ENCODE measurements at regions not wholly inside any gene's neighbourhood (a gene's known extent, or its start where the extent isn't known, plus 50 kb on each side); places are given as distances from the start of the nearest gene placed in this dataset.
A peak's percentile ranks its signal among the peaks of the same experiment; 100 is the strongest.

DNA sequence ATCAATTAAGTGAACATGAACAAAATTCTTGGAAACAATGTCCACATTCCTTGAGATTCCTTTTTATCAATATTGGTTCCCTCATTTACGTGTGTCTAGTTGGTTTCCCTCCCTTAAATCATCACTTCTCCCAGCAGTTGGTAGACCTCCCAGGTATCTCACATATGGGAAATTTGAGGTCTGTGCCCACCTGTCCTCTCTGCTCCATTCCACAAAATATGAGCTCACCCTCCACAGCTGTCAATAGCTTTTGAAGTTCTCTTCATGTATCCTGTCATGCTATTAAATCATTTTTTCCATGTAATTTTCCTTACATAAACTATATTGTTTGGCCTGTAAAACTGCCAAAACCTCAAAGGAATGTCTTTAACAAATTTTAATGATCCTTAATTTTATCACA, 992.2 kb upstream of the ACVR2A start:
- DNase-seq: no peak

DNA sequence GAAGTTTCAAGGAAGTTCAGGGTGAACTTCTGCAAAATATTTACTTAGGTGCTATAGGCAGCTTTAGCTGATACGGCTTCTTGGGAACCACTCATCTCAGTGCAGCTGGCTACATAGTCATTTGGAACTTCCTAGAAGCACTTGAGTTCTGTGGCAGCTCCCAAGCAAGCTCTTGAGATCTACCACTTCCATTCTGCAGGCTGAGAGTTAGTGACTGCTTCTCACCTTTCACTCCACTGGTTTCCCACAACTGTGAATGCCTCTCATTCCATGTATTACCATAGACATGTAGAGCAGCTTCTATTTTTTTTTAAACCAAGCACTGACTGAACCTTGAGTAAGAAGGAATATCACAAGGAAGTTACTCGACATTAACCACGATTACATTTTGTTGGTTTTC, 994.1 kb upstream of the ACVR2A start:
- DNase-seq: peak; percentile 19

DNA sequence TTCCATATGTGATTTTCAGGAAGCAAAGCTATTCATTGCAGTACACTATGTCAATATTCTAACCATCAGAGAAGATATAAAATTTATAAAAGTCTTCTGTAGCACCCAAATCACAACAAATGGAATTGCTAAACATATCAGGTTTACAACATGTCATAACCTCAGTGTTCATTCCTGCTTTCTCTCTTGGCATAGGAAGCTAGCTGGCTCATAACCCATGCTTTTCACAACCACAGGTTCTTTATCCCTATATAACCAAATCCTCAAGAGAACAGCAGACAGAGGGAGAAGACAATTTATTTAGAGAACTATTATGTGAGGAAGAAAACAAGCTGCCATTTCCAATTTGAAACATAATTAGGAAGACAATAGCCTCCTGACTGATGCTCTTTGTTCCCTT, 997.0 kb upstream of the ACVR2A start:
- no peak for DNase-seq

DNA sequence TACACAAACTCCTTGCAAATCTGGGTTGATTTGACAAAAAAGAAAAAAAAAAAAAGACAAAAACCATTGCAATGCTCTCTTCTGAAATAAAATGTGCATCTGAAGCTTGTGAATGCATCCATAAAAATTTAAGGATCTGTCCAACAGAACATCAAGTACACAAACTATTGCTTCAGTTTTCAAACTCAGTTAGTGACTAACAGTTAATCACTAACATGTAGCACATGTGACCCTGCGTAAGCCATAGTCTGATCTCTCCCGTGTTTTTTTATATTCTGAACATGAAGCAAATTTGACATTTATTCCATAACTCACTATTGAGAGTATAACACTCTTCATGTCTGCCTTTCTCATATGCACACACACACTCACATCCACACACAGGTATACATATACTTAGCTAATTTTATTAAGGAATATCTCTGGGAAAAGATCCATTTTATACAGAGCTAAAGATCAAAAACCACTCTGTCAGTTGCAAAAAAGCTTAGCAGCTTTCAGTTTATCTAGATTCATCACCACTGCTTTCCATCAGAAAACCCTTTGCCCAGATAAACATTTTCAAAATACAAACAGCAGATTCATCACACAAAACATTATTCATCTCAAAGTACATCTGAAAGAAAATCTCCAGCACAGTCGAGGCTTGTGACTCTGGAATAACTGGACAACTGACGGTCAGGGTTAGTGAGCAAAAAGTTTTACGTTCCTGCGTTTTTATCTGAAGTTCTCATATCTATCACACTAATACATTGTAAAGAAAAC, 1000.4 kb upstream of the ACVR2A start:
- DNase-seq: no peak

DNA sequence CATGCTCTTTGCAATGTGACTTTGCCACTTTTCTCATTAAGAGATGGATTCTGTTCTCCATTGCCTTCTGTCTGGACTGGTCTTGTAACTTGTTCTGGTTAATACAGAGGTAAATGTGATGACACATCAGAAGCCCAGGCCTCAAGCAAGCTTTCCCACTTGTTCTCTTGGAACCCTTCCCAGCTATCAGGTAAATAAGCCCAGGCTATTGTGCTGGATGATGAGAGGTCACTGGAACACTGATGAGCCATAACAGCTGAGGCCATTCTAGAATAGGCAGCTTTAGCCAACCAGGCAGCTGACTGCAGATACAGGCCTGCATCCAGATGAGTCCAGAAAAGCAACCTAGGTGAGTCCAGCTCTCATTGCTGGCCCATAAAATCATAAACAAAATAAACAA, 1007.0 kb upstream of the ACVR2A start:
- no peak for DNase-seq

DNA sequence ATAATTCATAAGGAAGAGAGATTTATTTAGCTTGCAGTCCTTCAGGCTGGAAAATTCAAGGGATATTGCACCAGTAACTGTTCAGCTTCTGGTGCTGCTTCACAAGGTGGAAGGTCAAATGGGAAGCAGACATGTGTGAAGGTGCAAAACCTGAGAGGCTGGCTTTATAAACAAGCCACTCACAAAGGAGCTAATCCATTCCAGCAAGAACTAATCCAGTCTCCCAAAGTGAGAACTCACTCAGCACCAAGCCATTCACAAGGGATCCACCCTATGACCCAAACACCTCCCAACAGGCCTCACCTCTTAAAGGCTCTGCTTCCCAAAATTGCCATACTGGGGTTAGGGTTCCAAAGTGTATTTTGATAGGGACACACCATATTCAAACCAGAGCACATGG, 1018.4 kb upstream of the ACVR2A start:
- DNase-seq: no peak

DNA sequence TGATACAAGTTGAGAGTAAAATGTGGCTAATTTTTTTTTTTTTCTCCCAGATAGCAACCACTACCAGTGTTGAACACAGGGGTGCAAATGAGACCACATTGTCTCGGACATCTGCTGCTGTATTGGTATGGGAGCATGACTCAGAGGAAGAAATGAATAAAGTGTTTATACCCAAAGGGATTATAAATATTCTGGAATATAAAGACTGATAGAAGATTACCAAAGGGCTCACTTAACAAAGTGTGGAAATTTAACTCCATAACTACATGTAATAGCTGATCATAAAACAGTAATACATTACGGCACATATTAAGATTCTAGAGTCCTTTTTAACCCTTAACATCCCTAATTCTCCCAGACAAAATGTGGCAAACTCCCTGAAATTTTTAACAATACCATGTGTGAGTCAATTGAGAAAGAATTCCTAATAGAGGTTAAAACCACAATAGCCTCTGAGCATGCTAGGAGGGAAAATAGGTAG, 1023.0 kb upstream of the ACVR2A start:
- peak; percentile 67 for DNase-seq

DNA sequence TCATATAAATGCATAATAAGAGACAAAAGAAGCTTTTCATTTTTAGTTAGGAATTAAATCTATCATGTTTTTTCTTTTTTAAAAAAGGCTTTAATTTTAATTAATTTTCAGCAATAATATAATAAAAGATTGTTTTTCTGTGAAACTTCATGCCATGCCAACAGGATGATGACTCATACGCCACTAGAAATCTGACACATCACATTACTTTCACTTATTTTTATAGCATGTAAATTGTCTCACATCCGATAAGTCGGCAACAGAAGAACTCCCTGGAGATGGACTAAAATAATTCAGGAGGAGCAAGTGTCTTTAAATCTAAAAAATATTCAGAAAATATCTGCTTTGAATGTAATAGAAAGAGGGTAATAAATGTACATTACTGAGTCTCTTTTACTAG, 1024.2 kb upstream of the ACVR2A start:
- DNase-seq: peak; percentile 16

DNA sequence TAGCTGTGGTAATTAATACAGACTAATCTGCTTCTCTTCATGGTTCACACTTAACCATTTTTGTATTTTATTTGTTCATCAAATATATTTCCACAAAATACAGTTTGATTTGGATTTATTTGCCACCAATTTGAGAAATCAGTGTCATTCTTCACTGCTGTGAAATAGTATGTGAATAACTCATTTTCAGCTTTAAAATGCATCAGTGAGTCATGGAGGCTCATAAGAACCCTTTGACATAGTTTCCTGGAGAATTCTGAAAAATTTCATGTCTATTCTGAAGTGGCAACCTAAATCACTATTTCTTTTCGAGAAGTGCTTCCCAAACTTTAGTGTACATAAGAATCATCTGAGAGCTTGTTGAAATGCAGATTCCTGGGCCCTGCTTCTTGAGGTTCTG, 1026.7 kb upstream of the ACVR2A start:
- peak; percentile 29 for DNase-seq

DNA sequence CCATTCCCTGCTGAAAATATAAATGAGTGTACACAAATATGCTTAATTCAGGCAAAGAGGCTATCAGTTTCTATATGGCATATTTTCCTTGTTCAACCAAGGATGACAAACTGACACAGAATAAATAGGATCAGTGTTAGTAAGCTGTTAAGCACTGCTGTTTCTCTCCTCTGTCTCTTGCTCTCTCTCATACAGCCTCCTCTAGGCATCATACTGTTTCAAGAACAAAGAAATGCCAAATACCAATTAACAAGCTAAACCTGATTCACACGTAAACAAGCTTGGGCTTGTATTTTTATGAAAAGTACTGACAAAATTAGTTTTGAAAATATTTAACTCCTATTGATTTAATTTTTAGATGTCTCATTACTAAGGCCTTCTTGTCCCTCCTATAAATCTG, 1027.2 kb upstream of the ACVR2A start:
- DNase-seq: no peak

DNA sequence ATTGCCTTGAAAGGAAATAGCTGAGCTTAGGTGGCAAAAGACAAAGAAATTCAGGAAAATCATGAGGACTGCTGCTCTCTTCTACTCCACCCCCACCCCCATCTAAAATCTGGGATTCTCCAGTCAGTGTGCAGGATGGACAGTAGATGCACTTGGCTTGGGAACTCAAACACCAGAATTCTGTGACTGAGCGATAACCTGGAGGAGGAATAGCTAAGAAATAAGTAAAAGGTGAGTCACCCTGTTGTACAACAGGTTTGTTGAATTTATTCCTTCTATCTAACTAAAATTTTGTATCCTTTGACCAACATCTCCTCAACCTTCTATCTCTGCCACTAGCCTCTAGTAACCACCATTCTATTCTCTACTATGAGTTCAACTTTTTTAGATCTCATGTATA, 1029.9 kb upstream of the ACVR2A start:
- DNase-seq: no peak

DNA sequence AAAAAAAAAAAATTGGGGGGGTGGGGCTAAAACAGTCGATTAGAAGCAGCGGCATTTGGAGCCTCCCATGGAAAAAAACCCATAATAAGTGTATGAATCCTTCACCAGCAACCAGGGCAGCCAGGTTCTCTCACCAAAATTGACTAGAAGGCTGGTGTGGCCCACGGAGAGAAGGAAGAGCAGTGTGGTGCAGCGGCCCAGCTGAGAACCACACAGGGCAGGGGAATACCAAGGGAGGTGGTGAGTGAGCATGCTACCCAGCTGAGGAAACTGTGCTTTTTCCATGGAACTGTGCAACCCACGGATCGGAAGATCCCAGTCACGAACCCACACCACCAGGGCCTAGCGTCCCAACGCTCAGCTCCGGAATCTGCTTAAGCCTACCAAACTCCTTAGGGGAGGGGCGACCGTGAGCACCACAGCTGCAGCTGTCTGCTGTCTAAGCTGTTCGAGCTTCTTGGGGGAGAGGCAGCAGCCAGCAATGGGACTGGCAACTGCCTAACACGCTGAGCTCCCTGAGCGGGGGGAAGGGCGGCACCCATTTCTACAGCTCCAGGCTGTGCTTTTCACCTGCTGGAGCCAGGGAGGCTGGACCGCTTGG, 1037.2 kb upstream of the ACVR2A start:
- no peak for DNase-seq

DNA sequence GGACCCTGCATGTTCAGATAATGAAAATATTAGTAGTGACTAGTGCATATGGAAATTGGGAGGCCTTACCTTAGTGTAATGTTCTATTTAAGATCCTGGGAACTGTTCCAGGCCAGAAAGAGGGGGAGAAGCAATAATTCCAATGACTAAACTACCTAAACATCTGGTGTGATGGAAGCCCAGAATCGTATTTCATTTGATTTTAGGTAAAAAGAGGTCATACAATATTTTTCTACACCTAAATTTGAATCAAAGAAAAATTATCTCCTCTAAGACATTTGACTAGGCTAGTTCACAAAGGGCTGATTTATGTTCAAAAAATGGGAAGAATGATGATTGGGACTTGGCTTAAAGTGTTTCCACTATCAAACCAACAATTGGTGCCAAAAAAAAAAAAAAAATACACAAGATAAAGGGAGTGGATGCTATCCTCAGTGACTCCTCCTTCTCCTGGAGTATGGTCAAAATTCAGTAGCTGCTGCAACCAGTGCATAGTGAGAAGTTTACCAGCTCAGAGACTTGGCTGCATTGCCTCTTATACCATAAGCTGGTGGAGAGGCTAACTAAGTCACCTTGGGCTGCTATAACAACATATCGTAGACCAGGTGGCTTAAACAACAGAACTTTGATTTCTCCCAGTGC, 1038.3 kb upstream of the ACVR2A start:
- peak; percentile 85 for DNase-seq

DNA sequence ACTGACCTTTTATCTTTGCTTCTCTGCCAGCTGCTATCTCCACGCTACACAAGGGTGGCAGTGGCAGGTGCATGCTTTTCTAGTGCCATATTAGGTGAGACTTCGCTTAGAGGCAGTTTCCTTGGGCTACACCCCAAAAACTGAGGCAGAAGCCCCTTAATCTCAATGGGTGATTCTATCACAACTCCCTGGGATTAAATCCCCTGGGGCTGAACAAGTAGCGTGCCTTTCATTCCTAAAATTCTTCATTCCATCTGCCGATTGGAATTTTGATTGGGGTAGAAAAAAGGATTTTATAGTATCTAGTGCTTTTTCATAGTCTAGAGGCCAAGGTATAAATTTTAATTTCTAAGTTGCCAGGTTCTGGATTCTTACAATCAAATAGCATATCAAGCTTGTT, 1040.5 kb upstream of the ACVR2A start:
- DNase-seq: no peak

DNA sequence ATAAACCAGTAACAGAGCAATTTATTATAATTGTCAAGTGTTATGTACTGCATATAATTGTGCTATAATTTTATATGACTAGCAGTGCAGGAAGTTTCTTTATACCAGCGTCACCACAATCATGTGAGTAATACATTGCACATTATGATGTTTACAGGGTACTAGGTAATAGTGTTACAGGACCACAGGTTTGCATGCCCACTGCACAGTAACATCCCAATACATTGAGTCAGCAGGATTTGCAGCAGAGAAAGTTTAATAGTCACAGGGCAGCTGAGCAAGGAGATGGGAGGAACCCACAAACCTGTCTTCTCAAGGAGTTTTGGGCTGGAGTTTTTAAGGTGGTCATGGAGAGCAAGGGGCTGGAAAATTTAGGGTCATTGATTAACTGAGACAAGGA, 1042.9 kb upstream of the ACVR2A start:
- no peak for DNase-seq

DNA sequence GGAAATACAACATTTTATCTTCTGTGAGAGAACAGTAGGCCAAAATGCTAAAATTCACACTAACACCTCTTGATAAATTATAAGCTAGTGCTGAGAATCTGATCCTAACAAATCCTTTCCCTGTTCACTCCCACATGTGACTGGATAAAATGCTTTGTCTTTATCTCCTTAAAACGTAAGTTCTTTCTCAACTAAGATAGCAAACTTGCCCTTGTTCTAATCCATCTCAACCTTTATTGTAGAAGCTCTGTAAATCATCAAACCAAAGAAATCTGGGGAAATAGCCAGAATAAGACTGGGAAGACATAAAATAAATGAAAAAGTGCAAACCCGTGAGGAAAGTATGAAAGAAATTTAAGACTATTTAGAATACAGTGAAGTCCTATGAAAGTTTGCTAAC, 1058.4 kb upstream of the ACVR2A start:
- no peak for DNase-seq

DNA sequence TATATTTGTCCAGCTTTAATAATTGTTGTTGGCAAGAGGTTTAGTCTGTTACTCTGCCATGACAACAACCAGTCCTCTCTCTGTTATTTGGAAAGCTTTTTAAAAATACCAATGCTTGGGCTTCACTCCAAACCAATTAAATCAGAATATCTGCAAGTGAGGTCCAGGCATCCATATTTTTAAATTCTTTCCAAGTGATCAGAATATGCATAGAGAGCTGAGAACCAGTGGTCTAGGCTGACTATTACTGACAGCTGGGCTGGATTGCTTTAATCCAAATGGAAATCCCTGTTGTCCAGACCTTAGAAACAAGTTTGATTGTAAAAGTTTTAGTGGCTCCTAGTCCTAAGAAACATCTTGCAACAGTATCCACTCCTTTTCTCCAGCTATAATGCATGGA, 1059.7 kb upstream of the ACVR2A start:
- DNase-seq: no peak

DNA sequence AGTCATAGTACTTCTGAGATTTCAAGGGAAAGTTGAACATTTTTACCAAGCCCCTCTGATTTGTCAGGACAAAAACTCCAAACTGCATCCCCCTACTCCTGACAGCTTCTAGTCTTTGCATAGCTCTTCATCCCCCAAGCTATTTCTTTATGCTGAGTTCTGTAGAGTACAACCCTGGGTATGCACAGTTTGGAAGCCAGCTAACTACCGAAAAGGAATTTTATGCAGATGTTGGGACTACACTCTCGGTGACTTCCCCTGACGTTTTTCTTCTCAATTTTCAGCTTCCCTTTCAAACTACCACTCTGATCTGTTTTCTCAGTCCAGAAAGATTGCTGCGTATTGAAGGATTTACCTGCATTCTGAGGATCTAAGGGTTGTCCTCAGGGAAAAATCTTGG, 1060.2 kb upstream of the ACVR2A start:
- DNase-seq: no peak

DNA sequence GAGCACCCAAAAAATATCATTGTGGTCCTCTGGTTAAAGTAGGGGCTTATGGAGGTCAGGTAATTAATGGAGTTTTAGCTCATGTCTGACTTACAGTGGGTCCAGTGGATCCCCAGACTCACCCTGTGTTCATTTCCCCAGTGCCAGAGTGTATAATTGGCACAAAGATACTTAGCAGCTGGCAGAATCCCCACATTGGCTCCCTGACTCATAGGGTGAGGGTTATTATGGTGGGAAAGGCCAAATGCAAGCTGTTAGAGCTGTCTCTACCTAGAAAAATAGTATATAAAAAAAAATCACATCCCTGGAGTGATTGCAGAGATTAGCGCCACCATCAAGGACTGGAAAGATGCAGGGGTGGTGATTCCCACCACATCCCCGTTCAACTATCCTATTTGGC, 1067.6 kb upstream of the ACVR2A start:
- no peak for DNase-seq

DNA sequence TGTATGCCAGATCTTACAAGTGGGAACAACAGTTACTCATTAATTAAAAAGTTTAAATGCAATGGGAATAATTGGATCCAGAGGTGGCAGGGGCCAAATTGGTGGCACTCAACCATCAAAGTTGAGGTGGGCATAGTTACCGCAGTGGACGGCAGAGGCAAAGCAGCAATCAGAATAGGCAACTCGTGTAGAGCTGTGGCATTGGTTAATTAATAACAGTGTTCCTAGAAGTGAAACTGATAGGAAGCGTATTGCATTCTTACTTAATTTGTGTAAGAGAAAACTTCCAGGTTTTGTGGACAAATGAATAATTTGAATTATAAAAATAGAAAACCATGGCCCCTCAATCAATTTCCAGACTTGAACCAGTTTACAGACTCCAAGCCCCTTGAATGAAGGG, 1068.2 kb upstream of the ACVR2A start:
- DNase-seq: no peak

DNA sequence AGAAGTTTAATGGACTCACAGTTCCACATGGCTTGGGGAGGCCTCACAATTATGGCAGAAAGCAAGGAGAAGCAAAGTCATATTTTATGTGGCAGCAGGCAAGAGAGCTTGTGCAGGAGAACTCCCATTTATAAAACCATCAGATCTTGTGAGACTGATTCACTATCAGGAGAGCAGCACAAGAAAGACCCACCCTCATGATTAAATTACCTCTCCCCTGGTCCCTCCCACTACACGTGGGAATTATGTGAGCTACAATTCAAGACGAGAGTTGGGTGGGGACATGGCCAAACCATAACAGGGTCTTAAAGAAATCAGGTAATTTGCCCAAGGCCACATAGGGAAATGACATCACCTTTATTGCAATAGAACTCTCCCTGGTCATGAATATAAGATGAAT, 1073.3 kb upstream of the ACVR2A start:
- no peak for DNase-seq

DNA sequence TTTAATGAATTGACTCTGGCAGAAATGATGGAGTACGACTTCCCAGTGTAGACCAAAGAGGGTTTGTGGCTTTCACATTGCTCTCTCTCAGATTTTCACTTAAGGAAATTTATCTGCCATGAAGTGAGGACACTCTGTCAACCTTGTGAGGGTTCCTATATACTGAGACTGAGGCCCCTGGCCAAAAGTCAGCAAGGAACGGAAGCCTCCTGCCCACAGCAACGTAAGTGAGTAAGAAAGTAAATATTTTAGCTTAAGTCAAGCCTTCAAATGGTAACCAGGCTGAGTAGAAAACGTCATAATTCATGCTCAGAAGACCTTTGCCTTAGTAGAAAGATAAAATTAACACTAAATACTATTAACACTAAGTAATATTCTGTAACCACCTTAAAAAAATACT, 1080.5 kb upstream of the ACVR2A start:
- DNase-seq: no peak

DNA sequence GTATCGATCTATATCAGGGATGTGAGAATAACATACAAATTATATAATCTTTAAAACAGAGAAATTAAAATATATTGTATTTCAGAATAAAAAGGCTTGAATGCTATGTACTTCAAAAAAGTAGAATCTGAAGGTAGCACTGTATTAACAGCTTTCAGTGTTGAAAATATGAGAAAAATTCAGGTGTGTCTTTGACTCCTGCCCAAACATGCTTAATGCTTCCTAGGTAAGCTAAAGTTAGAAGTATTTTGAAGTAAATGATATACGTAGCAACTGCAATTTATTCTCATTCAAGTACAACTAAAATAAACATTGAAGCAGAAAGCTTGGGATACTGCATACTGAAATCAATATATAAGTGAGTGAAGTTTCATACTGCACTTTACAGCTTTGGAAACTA, 1082.0 kb upstream of the ACVR2A start:
- DNase-seq: no peak

DNA sequence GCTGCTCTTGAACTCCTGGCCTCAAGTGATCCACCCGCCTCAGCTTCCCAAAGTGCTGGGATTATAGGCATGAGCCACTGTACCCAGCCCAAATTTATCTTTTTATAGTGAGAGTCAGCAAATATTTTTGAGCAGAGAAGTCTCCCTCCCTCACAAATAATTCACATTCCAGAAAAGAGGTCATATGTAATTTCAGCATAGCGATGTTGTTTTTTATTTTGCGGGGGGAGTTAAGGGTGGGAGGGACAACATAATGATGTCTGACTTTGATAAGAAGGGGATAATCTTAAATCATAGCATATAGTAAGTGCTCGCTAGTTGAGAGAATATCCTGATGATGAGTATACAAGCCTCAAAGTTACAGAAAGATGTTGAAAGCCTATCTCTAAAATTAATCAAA, 1090.2 kb upstream of the ACVR2A start:
- DNase-seq: no peak

DNA sequence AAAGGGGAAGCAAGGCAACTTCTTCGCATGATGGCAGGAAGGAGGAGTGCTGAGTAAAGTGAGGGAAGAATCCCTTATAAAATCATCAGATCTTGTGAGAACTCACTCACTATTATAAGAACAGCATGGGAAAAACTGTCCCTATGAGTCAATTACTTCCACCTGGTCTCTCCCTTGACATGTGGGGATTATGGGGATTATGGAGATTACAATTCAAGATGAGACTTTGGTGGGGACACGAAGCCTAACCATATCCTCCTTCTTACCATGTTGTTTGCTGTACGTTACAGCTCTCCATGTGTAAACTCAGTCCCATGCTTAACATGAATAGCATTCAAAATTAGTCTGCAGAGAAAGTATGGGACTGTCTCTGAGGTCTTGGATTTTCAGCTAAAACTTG, 1096.8 kb upstream of the ACVR2A start:
- no peak for DNase-seq
